ENCODE measurements at regions not wholly inside any gene's neighbourhood (a gene's known extent, or its start where the extent isn't known, plus 50 kb on each side); places are given as distances from the start of the nearest gene placed in this dataset.
A peak's percentile ranks its signal among the peaks of the same experiment; 100 is the strongest.

DNA sequence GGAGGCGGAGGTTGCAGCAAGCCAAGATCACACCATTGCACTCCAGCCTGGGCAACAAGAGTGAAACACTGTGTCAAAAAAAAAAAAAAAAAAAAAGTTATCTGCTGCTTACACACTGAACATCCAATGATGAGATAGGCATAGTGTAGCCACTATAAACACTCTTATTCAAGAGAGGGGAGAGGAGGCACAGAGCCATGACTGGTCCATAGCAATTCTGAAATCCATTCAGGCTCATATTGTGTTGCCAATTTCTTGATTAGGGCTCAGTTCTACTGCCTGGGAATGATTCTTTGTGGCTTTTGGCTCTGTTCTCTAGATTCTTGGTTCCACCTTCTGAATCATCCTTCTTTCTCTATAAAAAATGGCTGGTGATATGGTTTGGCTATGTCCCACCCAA is 136.1 kb downstream of the ZFP36L2 start:
- DNase-seq (ENCODE audit: low spot score in 2 of 2), result no peak
- no peak for FAIRE-seq

GRCh38 chr2:43088143-43089073 is 138.0 kb downstream of the ZFP36L2 start:
- no peak for FAIRE-seq
- no peak for DNase-seq (ENCODE audit: low spot score in 2 of 2)

DNA sequence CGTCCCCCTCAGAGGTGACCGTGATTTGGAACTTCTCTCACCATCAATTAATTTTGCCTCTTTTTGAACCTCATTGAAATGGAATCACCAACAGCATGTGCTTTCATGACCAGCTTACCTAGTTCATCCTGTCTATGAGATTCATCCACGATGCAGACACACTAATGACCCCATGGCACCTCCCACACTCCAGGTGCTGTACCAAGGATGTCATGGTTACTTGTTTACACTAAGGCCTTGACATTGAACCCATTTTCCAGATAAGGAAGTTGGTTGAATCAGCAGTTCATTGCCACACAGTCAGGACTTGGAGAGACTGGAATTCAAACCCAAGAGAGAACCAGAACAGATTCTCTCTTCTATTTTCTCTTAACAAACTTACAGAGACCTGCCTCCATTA is 139.0 kb downstream of the ZFP36L2 start:
- DNase-seq (ENCODE audit: low spot score in 2 of 2) (no peak), FAIRE-seq (no peak)

DNA sequence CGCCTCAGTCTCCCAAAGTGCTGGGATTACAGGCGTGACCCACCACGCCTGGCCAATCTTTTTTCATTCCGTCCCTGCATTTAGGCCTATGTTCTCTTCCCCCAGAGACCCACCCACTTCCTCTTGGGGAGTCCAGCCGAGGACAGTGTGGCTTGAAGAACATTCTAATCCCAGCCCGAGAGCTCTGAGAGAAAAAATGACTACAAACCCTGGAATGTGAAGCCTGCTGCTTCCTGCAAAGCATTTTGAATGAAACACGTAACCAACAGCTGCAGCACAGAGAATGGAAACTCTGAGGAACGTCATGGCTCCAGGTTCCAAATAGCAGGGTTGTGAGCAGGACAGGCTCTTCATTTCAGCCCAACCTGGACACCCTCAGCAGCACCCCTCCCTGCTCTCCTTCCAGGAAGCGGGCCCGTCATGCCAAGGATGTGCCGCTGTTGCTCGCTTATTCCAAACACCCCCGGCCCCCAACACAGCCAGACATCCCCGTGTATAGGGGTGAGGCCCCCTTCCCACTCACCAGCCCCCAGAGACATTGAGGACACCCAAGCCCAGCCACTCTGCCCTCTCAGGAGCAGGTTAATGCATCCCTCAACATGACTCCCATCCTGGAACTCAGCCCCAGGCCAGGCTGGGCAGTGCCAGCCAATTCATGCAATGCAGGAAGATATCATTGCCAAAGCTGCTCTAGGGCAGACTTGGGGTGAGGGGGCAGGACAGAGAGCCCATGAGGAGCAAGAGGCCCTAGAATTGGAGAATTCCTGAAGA is 139.8 kb downstream of the ZFP36L2 start:
- no peak for FAIRE-seq
- DNase-seq (ENCODE audit: low spot score in 2 of 2), result peak in 1 of 2 donors; percentile 56

GRCh38 chr2:43085929-43086328 is 140.5 kb downstream of the ZFP36L2 start:
- FAIRE-seq (no peak), DNase-seq (ENCODE audit: low spot score in 2 of 2) (no peak)

DNA sequence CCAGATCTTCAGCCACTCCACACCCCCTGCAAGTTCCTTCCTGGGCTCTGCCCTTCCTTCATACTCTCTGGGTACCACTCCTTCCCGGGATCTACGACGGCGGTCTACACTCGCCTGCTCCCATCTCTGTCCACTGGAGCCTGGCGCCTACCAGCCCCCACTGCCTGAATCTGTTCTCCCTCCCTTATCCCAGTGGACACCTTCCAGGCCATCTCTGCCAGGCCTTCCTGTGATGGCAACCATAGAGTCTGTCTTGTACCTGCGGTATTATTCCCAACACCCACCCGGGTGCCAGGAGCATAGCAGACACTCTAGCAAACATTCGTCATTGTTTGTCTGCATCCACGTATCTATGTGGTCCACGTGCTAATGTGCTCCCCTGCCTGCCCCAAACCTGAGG is 140.9 kb downstream of the ZFP36L2 start:
- no peak for DNase-seq (ENCODE audit: low spot score in 2 of 2)
- no peak for FAIRE-seq

DNA sequence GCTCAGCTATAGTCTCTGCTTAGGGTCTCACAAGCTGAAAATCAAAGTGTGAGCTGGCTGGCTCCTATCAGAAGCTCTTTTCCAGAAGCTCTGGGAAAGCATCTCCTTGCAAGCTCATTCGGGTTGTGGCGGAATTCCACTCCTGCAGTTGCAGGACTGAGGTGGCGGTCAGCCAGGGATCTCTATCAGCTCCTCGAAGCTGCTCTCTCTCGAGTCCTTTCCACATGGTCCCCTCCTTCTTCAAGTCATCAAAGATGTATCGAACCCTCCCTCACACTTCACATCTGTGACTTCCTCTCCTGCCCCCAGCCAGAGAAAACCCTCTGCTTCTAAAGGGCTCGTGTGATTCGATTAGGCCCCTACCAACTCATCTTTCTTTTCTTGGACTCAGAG is 141.7 kb downstream of the ZFP36L2 start:
- FAIRE-seq (no peak), DNase-seq (ENCODE audit: low spot score in 2 of 2) (no peak)

DNA sequence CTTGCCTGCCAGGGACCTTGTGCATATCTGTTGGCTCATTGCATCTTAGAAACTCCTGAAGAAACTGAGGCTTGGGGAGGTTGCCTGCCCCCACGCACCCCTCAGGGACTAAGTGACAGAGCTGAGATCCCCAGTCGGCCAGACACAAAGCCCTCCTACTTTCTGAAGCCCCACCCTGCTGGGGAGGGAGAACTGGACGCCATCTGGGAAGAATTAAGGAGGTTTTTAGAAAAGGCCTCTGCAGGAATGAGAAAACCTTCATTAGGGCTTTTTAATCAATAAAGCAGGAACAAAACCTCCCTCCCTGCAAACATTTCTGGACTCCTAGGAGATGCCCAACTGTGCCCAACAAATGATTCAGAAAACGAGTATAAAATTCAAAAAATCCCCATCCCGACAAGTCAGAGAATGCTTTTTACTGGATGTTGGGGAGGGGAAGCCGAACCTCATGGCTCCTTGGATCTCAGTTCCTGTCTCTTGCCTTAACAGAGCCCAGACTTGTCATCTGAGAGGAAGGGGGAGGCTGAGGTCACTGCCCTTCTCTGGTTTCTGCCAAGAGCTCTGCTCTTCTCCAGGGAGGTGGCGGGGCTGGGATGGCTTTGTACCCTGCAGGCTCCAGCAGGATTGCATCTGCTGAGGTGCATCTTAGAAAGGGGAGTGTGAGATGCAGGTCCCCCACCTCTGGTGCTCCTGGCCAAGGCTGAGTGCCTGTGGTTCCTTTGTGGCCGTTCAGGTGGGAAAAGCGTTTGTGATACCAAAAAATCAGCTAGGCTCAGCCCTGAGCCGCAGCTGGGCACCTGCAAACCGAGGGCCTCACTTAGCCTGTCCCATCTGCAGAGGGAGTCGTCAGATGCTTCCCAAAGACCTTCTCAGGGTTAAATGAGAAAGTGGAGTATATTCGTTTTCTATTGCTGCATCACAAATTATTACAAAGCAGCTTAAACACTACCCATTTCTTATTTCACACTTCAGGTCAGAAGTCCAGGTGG is 142.4 kb downstream of the ZFP36L2 start:
- FAIRE-seq (no peak), DNase-seq (ENCODE audit: low spot score in 2 of 2) (peak in 1 of 2 donors; percentile 55)

GRCh38 chr2:43082903-43083677 is 143.3 kb downstream of the ZFP36L2 start:
- FAIRE-seq, result no peak
- DNase-seq (ENCODE audit: low spot score in 2 of 2), result no peak

DNA sequence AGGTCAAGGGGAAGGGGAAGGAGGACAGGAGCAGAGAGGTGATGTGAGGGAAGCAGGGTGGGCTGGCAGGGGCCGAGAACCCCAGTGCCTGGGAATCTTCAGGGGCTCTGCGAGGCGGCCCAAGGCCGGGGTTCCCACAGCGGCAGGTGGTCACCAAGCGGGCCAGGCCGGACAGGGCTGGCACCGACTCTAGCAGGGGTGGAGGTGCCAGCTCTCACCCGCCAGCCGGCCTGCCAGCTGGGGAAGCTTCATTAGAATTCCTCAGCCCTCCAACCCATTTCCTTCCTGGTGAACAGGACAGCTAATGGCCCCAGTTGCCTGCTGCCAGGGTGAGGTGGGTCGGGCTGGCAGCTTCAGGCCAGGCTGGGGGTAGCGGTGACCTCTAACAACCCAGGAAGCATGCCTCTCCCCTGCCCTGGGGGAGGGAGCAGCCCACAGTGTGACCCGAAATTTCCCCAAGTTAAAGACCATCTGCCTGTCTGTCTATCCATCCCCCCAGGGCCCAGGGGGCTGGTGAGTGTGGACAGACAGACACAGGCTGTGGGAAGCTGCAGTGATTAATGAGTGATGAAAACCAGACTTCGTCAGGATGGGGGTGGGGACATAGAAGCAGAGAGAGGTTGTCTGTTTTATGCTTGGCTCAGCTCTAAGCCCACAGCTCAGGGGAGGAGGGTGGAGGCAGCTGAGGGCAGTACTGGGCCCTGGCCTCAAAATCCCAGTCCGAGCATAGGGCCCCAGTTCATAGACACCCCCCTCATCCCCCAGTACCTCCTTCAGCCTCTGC is 144.1 kb downstream of the ZFP36L2 start:
- DNase-seq (ENCODE audit: low spot score in 2 of 2), result peak in 1 of 2 donors; percentile 46
- FAIRE-seq, result no peak

GRCh38 chr2:43081131-43081765 is 145.2 kb downstream of the ZFP36L2 start:
- FAIRE-seq (no peak), DNase-seq (ENCODE audit: low spot score in 2 of 2) (no peak)

GRCh38 chr2:43080571-43081021 is 145.8 kb downstream of the ZFP36L2 start:
- DNase-seq (ENCODE audit: low spot score in 2 of 2) (no peak), FAIRE-seq (no peak)

- FAIRE-seq (no peak), DNase-seq (ENCODE audit: low spot score in 2 of 2) (no peak)
Observed at GRCh38 chr2:43078781-43079755, 147.3 kb downstream of the ZFP36L2 start.

DNA sequence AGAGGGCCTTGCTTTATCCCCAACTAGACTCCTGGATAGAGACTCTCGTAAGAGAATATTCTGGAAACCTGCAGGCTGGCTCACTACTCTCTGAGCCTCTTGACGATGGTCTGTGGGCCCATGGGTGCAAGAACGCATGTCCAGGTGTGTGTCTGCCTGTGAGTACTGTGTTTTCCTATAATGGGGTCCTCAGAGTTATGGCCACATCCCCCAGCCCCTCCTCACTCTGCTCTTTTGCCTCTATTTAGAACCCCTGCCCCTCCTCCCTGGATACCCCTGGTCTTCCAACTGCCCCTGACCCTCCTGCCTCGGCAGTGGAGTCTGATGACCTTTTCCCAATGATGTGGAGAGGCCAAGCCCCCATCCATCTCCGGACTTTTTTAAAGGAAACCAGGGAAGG is 148.1 kb downstream of the ZFP36L2 start:
- DNase-seq (ENCODE audit: low spot score in 2 of 2) (no peak), FAIRE-seq (no peak)

GRCh38 chr2:43077876-43078275 is 148.5 kb downstream of the ZFP36L2 start:
- FAIRE-seq (no peak), DNase-seq (ENCODE audit: low spot score in 2 of 2) (no peak)

GRCh38 chr2:43076676-43077075 is 149.7 kb downstream of the ZFP36L2 start:
- FAIRE-seq (no peak), DNase-seq (ENCODE audit: low spot score in 2 of 2) (no peak)

Data from frontal cortex (tissue), 3 donors.